ENCODE measurements at regions not wholly inside any gene's neighbourhood (a gene's known extent, or its start where the extent isn't known, plus 50 kb on each side); places are given as distances from the start of the nearest gene placed in this dataset.

DNA sequence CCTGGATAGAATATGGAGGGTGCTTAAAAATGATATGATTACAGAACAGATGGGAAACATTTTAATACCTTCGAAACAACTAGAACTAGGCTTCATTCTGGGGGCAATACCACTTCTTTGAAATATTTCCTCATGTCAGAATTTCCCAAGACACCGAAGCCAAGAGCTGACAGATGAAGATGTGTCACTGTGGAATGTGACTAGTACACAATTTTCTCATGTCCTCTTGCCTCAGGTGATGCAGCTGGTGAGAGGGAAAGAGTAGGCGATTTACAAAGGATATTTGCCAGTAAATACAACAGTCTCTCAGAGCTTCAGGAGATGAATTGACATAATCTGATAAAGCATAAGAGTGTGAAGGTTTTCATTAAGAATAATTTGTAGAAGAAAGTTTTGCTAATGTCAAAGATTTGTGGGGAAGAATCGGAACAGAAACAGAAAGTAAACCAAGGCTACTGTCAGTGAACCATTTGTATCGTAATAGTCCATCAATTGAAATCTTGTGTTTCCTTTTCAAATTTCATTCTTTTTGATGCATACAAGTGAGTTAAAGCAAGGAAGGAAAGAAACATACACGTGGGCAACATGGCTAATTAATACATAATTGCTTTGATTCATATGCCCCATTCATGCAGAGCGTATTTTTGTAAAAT lies 164.7 kb upstream of the CCN2 start:
- Histone ChIP-seq H2BK20ac (ENCODE audit: low read length) (no peak overlapping the region), H2BK120ac (replicated peaks; ENCODE audit: low read depth, low read length) (no peak overlapping the region), H3K4me1 (replicated peaks in 1 of 4; ENCODE audit: control insufficient read depth in 3 of 4, insufficient read depth in 4 of 4, low read length in 3 of 4) (no peaks in the 10 kb centered on the region), H3K23ac (ENCODE audit: insufficient read length) (no peak overlapping the region), H3K27ac (ENCODE audit: low read depth, low read length) (no peak overlapping the region), H2BK15ac (ENCODE audit: low read length) (no peak overlapping the region), H3K79me2 (ENCODE audit: control insufficient read depth in 1 of 2, insufficient read depth in 2 of 2, low read length in 2 of 2) (no peaks in the 10 kb centered on the region), H2BK12ac (ENCODE audit: low read depth, low read length) (no peak overlapping the region), H3K56ac (replicated peaks; ENCODE audit: insufficient read length, low read depth, low read length) (no peak overlapping the region), H3K14ac (ENCODE audit: insufficient read length) (no peak overlapping the region), H3K4ac (replicated peaks; ENCODE audit: insufficient read length, low read depth, low read length) (no peak overlapping the region), H4K91ac (replicated peaks; ENCODE audit: insufficient read length, low read length) (no peak overlapping the region), H2AK5ac (ENCODE audit: low read depth, low read length) (no peak overlapping the region), H3K18ac (ENCODE audit: extremely low read depth, low read length) (no peak overlapping the region), H2BK5ac (ENCODE audit: low read depth, low read length) (no peak overlapping the region), H2AFZ (ENCODE audit: low read length) (no peak overlapping the region), H3K4me2 (ENCODE audit: insufficient read depth in 1 of 2, low read depth in 2 of 2, low read length in 2 of 2) (no peak overlapping the region), H4K8ac (ENCODE audit: extremely low read depth, insufficient read depth, low read length) (no peak overlapping the region), H4K20me1 (replicated peaks in 1 of 2; ENCODE audit: control insufficient read depth in 1 of 2, insufficient read depth in 2 of 2, low read length in 2 of 2) (no peaks in the 10 kb centered on the region), H3K23me2 (ENCODE audit: low read depth, low read length) (no peaks in the 10 kb centered on the region), H3K79me1 (ENCODE audit: low read depth, low read length) (no peaks in the 10 kb centered on the region), H3K9ac (replicated peaks in 1 of 4; ENCODE audit: extremely low read depth in 1 of 4, low read depth in 3 of 4, low read length in 3 of 4) (no peak overlapping the region), H3K4me3 (ENCODE audit: extremely low read depth in 1 of 4, insufficient read depth in 2 of 4, low read depth in 3 of 4, low read length in 4 of 4) (no peak overlapping the region), H4K5ac (ENCODE audit: insufficient read length, low read depth, low read length) (no peak overlapping the region), H3K9me3 (ENCODE audit: insufficient read depth in 2 of 2, low read depth in 1 of 2, low read length in 1 of 2) (no peaks in the 10 kb centered on the region), H3K36me3 (ENCODE audit: control insufficient read depth in 2 of 4, insufficient read depth in 4 of 4, low read length in 3 of 4) (no peaks in the 10 kb centered on the region), H3K27me3 (replicated peaks in 1 of 4; ENCODE audit: control insufficient read depth in 3 of 4, extremely low read depth in 1 of 4, insufficient read depth in 3 of 4, low read length in 3 of 4) (no peaks in the 10 kb centered on the region)
- no peak for TF ChIP-seq EP300 (IDR thresholded peaks at IDR 0.05; ENCODE audit: borderline replicate concordance in 1 of 2, low read depth in 2 of 2, low read length in 2 of 2)
- TF ChIP-seq POLR2AphosphoS5 (IDR thresholded peaks at IDR 0.05; ENCODE audit: low read depth, low read length): no peak
- TF ChIP-seq TCF12 (IDR thresholded peaks at IDR 0.05; ENCODE audit: low read depth, low read length): no peak
- TF ChIP-seq RXRA (IDR thresholded peaks at IDR 0.05; ENCODE audit: insufficient read depth, low read depth, low read length): no peak
- TF ChIP-seq CREB1 (IDR thresholded peaks at IDR 0.05): no peak
- no peak for TF ChIP-seq YY1 (IDR thresholded peaks at IDR 0.05; ENCODE audit: low read depth, low read length)
- no peak for TF ChIP-seq FOSL1 (IDR thresholded peaks at IDR 0.05; ENCODE audit: insufficient read depth, low read depth, low read length)
- no peak for TF ChIP-seq CEBPB (IDR thresholded peaks at IDR 0.05; ENCODE audit: low read depth, low read length)
- TF ChIP-seq HDAC2 (IDR thresholded peaks at IDR 0.05; ENCODE audit: borderline replicate concordance in 1 of 2, low read depth in 2 of 2, low read length in 2 of 2): no peak
- TF ChIP-seq, protein P1, sequence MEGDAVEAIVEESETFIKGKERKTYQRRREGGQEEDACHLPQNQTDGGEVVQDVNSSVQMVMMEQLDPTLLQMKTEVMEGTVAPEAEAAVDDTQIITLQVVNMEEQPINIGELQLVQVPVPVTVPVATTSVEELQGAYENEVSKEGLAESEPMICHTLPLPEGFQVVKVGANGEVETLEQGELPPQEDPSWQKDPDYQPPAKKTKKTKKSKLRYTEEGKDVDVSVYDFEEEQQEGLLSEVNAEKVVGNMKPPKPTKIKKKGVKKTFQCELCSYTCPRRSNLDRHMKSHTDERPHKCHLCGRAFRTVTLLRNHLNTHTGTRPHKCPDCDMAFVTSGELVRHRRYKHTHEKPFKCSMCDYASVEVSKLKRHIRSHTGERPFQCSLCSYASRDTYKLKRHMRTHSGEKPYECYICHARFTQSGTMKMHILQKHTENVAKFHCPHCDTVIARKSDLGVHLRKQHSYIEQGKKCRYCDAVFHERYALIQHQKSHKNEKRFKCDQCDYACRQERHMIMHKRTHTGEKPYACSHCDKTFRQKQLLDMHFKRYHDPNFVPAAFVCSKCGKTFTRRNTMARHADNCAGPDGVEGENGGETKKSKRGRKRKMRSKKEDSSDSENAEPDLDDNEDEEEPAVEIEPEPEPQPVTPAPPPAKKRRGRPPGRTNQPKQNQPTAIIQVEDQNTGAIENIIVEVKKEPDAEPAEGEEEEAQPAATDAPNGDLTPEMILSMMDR (IDR thresholded peaks at IDR 0.05; ENCODE audit: control extremely low read depth in 1 of 3, insufficient read depth in 1 of 3, low read depth in 1 of 3, low read length in 3 of 3): no peak
- 76% methylated on average over 7 of the region's 7 CpGs; no CpG with 5 or more reads in 1 of the 2 experiments for WGBS, 2 experiments (ENCODE audit: extremely low coverage in 1 of 2, insufficient coverage in 1 of 2, insufficient read length in 1 of 2, insufficient replicate concordance in 2 of 2, low coverage in 1 of 2, low lambda C conversion rate in 2 of 2, missing lambda C conversion rate in 1 of 2)
- FAIRE-seq (no peak), DNase-seq (ENCODE audit: low read depth in 1 of 2, low spot score in 2 of 2) (no peak)
- ChIA-PET CTCF (ENCODE audit: partially characterized antibody) (interaction anchor here (0.8 to 1.5 kb wide), 4 partner anchors 11 to 191 kb away, joined by 3 to 6 read pairs (median 3); no protein-coding TSS in a partner anchor), POLR2A (ENCODE audit: partially characterized antibody) (interaction anchor here (0.8 kb wide), 1 partner anchor 163 kb away, joined by 3 read pairs; no protein-coding TSS in a partner anchor)

All from H1 (cell line).